ENCODE measurements at regions not wholly inside any gene's neighbourhood (a gene's known extent, or its start where the extent isn't known, plus 50 kb on each side); places are given as distances from the start of the nearest gene placed in this dataset.

DNA sequence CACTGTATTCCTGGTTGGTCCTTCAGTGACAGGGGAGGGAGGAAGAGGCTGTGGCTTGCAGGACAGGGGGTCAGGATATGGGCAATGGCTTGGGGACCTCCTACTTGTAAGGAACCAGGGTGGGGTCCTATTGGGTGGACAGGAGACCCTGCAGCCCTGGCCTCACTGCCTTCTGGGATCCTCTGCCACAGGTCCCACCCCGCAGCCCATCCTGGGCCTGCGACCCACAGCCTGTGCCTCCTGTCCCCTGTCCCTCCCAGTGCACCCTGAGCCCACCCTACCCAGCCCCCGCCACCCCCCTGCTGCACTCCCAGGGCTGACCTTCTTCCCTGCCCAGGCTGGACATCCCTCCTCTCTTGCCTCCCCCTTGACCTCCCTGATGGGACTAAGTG lies 58.7 kb upstream of the MYL10 start:
- ChIA-PET POLR2A (no interaction called here), CTCF (no interaction called here)
- H3K27ac ChIP-seq (ENCODE audit: low read depth in 1 of 2, low read length in 2 of 2) = no peak overlapping the region
- H3K4me1 ChIP-seq (ENCODE audit: insufficient read depth, low read length) = peaks cover 8% of the 10 kb centered on the region
- Mint-ChIP-seq H3K4me3 (no peak overlapping the region), H3K36me3 (ENCODE audit: low read depth) (no peaks in the 10 kb centered on the region), H3K4me1 (ENCODE audit: low read depth) (no peaks in the 10 kb centered on the region), H3K9me3 (no peaks in the 10 kb centered on the region), H3K27me3 (no peaks in the 10 kb centered on the region), H3K27ac (no peak overlapping the region)
- intact Hi-C loops (cut with DNase I, micrococcal nuclease) = loop anchor here (1.0 to 5.0 kb wide), 6 partner anchors 60 to 585 kb away; no protein-coding TSS in a partner anchor
- H3K4me3 ChIP-seq (ENCODE audit: low read length) = no peak overlapping the region
- TF ChIP-seq, protein P1, sequence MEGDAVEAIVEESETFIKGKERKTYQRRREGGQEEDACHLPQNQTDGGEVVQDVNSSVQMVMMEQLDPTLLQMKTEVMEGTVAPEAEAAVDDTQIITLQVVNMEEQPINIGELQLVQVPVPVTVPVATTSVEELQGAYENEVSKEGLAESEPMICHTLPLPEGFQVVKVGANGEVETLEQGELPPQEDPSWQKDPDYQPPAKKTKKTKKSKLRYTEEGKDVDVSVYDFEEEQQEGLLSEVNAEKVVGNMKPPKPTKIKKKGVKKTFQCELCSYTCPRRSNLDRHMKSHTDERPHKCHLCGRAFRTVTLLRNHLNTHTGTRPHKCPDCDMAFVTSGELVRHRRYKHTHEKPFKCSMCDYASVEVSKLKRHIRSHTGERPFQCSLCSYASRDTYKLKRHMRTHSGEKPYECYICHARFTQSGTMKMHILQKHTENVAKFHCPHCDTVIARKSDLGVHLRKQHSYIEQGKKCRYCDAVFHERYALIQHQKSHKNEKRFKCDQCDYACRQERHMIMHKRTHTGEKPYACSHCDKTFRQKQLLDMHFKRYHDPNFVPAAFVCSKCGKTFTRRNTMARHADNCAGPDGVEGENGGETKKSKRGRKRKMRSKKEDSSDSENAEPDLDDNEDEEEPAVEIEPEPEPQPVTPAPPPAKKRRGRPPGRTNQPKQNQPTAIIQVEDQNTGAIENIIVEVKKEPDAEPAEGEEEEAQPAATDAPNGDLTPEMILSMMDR (IDR thresholded peaks at IDR 0.05) = no peak
- H3K36me3 ChIP-seq (ENCODE audit: insufficient read depth, low read length) = no peaks in the 10 kb centered on the region
- DNase-seq (no peak), ATAC-seq (ENCODE audit: poor library complexity) (no peak)
- peaks cover 0 to 4% of the 10 kb centered on the region in 2 experiments for H3K9me3 ChIP-seq (ENCODE audit: control insufficient read depth in 1 of 2, insufficient read depth in 1 of 2, low read length in 2 of 2)
- H3K27me3 ChIP-seq (ENCODE audit: control insufficient read depth in 1 of 2, insufficient read depth in 2 of 2, low read length in 2 of 2) = no peaks in the 10 kb centered on the region

DNA sequence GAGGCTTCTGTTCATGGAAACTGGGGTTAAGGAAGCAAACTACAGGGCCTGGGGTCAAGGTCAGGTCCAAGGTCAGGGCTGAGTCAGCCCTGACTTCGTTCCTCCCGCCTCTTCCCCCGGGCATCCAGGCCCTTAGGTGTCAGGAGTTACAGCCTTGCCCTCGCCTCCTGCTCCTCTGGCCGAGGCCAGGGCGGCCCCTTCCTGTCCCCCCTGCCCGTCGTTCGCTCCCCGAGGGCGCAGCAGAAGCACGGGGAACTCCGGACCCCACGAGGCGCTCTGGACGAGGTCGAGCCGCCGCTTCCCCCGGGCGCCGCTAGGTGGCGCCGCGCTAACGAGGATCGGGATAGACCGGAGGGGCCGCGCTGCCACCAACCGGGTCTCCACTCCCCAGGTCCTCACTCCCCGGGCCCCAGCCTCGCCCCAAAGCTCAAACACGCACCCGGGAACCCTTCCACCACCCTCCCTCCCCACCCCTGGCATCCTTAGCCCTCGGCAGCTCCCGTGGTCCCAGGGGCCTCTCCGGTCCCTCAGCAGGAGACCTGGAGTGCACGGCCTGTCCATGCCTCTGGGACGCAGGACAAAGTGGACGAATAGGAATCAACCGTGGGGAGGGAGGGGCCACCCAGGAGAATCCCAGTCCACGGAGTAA lies 59.2 kb upstream of the MYL10 start:
- no peaks in the 10 kb centered on the region for H3K27me3 Mint-ChIP-seq
- TF ChIP-seq, protein P1 (IDR thresholded peaks at IDR 0.05) = peak; percentile 95
- H3K4me3 Mint-ChIP-seq = no peak overlapping the region
- DNase-seq = peak; percentile 59 to 87 (median 76)
- intact Hi-C loops (cut with DNase I, micrococcal nuclease) = loop anchor here (1.0 to 5.0 kb wide), 6 partner anchors 59 to 584 kb away; no protein-coding TSS in a partner anchor
- Histone ChIP-seq H3K4me3 (ENCODE audit: low read length) (peak overlapping the region; percentile 2), H3K9me3 (ENCODE audit: control insufficient read depth in 1 of 2, insufficient read depth in 1 of 2, low read length in 2 of 2) (peaks cover 0 to 4% of the 10 kb centered on the region in 2 experiments), H3K27ac (ENCODE audit: low read depth in 1 of 2, low read length in 2 of 2) (no peak overlapping the region), H3K36me3 (ENCODE audit: insufficient read depth, low read length) (no peaks in the 10 kb centered on the region), H3K27me3 (ENCODE audit: control insufficient read depth in 1 of 2, insufficient read depth in 2 of 2, low read length in 2 of 2) (no peaks in the 10 kb centered on the region), H3K4me1 (ENCODE audit: insufficient read depth, low read length) (peaks cover 8% of the 10 kb centered on the region)
- no peaks in the 10 kb centered on the region for H3K4me1 Mint-ChIP-seq (ENCODE audit: low read depth)
- no peaks in the 10 kb centered on the region for H3K9me3 Mint-ChIP-seq
- H3K36me3 Mint-ChIP-seq (ENCODE audit: low read depth) = no peaks in the 10 kb centered on the region
- H3K27ac Mint-ChIP-seq = no peak overlapping the region
- peak; percentile 81 for ATAC-seq (ENCODE audit: poor library complexity)
- ChIA-PET CTCF (interaction anchor here (1.3 kb wide), 1 partner anchor 55 kb away, joined by 3 read pairs; no protein-coding TSS in a partner anchor), POLR2A (no interaction called here)

DNA sequence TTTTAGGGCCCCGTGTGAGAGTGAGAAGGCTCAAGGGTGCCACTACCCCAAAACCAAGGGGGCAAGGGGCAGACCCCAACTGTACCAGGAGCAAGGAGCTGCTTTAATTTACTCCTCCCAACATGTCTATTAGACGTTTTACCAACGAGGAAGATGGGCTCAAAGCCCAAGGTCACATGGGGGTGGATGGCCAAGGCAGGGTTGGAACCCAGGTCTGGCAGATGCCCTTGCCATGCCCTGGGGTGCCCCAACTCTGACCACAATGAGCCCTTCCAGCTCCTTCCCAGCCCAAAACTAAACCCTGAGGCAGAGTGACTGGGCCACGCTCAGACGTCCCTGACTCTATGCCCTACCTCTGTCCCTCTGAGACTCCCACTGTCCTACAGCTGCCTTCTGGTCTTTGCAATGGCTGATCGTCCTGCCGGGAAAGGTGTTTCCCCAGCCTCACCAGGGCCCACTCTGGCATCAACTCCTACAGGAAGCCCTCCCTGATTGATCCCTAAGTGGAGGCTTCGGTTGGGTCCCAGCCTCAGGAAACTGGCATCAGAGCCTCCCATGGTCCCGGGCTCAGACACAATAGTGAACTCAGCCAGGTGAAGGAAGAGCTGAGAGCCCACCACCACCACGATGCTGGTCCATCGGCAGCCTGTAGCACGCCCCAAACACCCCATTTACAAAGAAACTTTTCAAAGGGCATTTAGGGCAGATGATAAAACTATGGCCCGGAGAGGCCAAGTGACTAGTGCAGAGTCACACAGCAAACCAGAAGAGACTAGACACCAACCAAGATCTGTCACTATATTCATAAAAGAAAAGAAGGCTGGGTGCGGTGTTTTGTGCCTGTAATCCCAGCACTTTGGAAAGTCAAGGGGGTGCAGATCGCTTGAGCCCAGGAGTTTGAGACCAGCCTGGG lies 60.2 kb upstream of the MYL10 start:
- POLR2A ChIA-PET = no interaction called here
- no peak for DNase-seq

More for the DNA sequence above, 60.2 kb upstream of the MYL10 start:
- no peaks in the 10 kb centered on the region for H3K36me3 Mint-ChIP-seq (ENCODE audit: low read depth)
- H3K4me1 ChIP-seq (ENCODE audit: insufficient read depth, low read length) = peaks cover 8% of the 10 kb centered on the region
- H3K36me3 ChIP-seq (ENCODE audit: insufficient read depth, low read length) = no peaks in the 10 kb centered on the region
- no peak overlapping the region for H3K27ac Mint-ChIP-seq
- CTCF ChIA-PET = interaction anchor here (1.3 kb wide), 1 partner anchor 54 kb away, joined by 3 read pairs; no protein-coding TSS in a partner anchor
- H3K9me3 ChIP-seq (ENCODE audit: control insufficient read depth in 1 of 2, insufficient read depth in 1 of 2, low read length in 2 of 2) = peaks cover 0 to 4% of the 10 kb centered on the region in 2 experiments
- intact Hi-C loops (cut with DNase I, micrococcal nuclease) = loop anchor here (1.0 to 5.0 kb wide), 6 partner anchors 58 to 583 kb away; no protein-coding TSS in a partner anchor
- TF ChIP-seq, protein P1 (IDR thresholded peaks at IDR 0.05) = no peak
- no peak for ATAC-seq (ENCODE audit: poor library complexity)
- no peaks in the 10 kb centered on the region for H3K27me3 ChIP-seq (ENCODE audit: control insufficient read depth in 1 of 2, insufficient read depth in 2 of 2, low read length in 2 of 2)
- no peak overlapping the region for H3K27ac ChIP-seq (ENCODE audit: low read depth in 1 of 2, low read length in 2 of 2)
- no peaks in the 10 kb centered on the region for H3K4me1 Mint-ChIP-seq (ENCODE audit: low read depth)
- H3K4me3 ChIP-seq (ENCODE audit: low read length) = no peak overlapping the region
- no peaks in the 10 kb centered on the region for H3K9me3 Mint-ChIP-seq
- no peak overlapping the region for H3K4me3 Mint-ChIP-seq
- H3K27me3 Mint-ChIP-seq = no peaks in the 10 kb centered on the region
